Dedifferentiated amniotic fluid mesenchymal stem cell (primary cell): ENCODE measurements at regions not wholly inside any gene's neighbourhood (a gene's known extent, or its start where the extent isn't known, plus 50 kb on each side); places are given as distances from the start of the nearest gene placed in this dataset.
"Not testable (repeated sequence)": the region's sequence is repeated elsewhere in the genome, so short reads cannot be mapped to it uniquely, and the experiment has no call there.

Source experiments
- DNase-seq: peaks from one replicate; pipeline ENCODE4 v3.0.0-alpha.2; 2016; ENCODE audit errors: extremely low spot score

DNA sequence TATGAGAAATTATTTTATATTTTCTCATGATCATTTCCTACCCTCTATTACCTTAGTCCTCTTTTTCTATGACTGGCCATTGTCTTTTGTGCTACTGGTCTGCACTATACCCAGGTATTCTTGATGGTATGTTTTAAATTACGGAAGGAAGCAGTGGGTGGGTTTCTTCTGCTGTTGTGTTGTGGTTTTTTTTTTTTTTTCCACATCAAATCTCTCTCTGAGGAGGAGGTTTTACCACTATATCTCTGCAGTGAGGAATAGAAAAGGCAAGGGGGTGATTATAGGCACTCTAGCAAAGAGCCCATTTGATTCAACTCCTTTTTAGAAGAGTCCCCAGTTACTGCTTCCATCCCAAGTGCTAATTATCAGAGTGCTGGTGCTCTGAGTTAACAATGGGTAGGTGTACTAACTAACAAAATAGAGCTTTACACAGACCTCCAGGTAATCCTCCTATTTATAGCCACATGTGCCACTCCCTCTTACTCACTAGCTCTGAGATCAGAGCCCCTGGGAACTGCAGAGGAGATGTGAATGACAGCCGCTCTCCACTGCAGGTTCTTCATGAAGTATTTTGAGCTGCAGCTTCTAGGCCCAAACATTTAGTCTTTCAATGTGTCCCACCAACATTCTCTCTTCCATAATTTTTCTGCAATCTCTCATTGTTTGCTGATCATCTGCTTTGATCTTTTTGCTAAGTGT lies 301.6 kb upstream of the GULP1 start:
- DNase-seq: no peak

DNA sequence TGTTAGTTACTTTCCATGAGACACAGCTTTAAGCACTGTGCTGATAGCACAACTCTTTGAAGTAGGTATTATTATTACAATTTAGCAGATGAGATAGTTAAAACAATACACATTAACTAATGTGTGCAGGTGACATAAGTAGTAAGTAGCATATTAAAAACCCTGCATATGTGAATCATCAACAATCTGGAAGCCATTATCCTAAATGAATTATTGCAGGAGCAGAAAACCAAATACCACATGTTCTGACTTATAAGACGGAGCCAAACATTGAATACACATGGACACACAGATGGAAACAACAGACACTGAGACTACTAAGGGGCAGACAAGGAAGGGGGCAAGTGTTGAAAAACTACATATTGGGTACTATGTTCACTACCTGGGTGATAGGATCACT lies 300.3 kb upstream of the GULP1 start:
- no peak for DNase-seq

DNA sequence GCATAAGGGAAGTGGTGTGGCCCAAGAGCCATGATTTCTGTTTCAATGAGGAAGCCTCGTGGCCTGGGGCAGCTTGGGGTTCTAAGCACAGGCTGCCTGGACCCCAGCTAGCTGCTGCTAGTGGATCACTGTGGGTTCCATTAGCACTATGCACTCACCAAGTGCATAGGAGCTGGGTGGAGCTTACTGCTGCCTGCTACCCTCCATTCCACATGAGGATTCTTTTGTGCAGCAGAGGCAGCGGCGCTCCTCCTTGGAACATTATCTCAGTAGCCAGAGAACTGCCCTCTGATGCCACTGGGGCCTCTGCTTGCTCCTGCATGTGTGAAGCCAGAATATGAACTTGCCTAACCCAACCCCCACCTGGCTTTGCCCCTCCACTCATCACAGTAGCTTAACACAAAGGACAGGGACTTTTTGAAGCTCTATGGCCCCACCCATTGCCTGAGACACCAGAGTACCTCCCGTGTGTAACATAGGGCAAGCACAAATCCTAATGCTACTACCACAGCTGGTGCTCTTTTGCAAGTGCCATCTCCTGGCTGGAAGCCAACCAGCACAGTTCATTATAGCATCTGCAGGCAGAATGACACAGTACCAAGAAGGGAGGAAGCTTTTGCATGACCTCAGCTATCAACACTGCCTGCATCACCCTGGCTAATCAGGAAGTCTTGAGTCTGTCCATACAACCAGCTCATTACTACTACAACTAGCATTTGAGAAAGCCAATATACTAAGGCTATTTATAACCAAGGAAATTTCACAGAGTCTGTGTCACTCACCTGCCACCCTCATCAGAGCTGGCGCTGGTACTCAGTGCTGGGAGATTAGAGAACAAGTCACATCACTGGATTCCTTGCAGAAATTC lies 297.0 kb upstream of the GULP1 start:
- no peak for DNase-seq

DNA sequence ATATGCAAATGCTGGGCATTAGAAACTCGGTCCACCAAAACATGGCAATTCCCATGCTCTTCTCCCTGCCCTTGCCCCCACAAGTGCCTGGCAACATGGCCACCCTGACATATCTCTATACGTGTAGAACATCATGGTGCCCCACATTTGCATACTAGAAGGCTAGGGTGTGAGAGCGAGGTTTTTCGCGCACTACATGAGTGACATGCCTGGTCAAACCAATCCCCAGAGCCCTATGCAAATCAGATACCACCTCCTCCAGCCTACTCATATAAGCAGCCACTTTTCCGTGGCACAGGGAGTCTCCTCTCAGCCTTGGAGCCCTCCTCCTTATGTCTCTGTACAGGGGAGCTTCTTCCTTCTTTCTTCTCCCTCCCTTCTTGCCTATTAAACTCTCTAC lies 296.1 kb upstream of the GULP1 start:
- no peak for DNase-seq

DNA sequence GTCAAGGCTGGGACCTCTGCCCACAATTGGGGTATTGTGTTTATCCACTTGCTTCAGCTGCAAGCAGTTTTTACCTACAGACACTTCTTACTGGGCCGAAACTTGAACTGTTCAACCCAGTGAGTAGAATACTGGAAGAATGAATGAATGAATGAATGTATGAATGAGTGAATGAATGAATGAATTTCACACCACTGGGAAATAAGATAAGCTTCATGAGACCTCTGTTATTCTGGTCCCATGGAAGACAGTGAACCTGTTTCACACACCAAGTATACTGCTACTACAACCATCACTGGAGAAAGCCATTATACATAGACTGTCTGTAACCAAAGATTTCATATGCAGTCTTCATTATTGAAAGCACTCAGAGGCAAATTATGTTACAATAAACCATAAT lies 295.0 kb upstream of the GULP1 start:
- DNase-seq: no peak

DNA sequence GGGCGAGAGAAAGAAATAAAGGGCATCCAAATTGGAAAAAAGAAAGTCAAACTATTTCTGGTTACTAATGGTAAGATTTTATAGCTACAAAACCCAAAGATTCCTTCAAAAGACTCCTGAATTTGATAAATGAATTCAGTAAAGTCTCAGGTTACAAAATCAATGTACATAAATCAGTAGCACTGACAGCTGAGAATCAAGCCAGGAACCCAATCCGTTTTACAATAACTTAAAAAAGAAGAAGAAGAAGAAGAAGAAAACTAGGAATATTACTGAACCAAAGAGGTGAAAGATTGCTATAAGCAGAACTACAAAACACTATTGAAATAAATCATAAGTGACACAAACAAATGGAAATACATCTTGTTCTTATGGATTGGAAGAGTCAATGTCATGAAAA lies 291.5 kb upstream of the GULP1 start:
- no peak for DNase-seq

DNA sequence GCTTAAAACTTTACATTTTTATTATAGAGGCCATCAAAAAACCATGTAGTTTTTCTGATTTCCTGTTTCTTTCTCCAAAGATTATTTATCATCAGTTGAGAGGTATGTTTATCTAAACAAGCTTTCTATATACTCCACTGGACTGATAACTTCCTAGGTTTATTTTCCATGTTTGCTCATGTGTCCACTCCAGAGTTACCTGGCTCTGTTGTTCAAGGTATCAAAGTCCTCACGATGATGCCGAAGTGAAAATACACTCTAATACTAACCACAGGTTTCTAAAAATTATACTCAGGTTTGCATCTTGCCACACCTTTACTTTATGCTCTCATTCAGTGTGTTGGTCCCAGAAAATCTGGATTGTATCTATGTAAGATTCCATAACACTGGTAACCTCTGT lies 287.9 kb upstream of the GULP1 start:
- DNase-seq: no peak

DNA sequence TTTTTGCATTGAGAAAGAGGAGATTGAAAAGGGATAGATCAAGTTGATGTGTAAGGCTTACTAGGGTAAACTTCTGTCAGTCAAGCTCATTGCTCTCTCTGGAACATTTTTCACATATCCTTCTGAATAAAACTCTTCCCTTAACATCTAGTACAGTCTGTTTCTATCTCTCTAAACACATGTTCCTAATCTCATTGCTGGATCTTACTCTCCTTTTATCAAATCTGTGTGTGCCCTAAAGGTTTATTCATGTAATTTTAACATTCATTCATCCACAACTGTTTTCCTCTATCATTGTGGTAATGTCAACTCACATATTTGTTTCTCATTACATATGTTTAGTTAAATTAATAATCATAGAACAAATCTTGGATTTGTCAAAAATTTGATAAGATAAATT lies 277.9 kb upstream of the GULP1 start:
- DNase-seq: no peak

DNA sequence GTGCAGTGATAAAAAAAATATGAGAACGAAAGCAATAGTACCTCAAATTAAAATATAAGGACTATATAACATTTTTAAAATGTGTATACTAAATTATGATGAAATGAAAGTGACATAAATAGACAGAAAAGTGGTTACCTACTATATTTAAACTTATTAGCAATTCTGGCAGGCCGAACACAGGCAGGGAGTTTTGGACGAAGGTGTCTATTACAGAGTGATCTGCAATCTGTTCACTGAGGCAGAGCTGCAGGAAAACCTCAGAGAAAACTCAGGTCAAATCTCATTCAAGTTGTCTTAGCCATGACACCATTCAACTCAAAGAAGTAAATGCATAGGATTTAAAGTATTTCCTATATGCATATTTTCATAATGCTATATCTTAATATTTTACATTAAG lies 274.8 kb upstream of the GULP1 start:
- no peak for DNase-seq

DNA sequence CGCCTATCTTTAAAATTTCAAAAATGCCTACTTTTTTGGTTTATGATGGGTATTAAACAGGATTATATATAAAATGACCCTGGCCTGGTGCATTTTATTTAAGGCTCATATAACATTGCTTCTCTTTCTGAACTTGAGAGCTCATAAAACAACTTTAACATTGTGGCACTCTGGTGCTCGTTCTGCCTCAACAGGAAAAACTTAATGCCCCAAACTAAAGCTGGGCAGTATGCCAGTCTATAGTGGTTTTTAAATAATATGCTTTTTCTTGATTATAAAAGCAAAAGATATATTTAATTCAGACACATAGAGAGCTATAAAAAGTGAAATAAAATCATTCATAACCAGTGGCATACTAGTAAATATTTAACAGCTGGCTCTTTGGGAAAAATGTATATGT lies 269.3 kb upstream of the GULP1 start:
- no peak for DNase-seq

DNA sequence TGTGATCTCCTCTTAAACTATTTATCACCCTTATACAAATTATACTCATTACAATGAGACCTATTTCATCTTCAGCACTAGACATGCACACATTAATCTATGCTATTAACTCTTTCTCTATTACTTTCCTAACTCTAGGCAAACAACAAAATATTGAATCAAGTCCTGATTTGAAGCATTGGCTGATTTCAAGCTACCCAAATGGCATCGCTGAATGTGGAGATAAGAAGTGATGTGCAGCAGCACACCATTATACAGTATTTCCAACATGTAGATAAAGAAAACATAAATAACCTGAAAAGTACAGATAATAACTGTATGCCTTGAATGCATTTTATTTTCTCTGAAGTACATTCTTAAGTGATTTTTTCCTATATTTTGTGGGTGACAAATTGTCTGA lies 268.6 kb upstream of the GULP1 start:
- DNase-seq: no peak

DNA sequence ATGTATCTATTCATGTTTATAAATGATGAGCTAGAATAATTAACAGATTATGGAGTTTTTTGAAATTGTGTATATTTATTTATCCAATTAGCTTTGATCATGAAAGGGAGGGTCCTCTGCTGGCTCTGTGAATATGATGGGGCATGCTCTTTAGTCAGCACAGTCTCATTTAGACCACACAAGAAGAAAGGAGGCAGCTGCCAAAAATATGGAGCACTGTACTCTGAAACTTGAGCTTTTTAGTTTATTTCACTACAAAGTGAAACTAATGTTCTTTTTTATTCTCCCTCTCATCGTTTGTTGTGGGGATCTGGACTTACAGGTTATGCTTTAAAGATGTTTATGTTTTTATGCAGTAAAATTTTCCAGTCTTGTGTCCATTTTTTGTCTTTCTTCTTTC lies 266.9 kb upstream of the GULP1 start:
- DNase-seq: peak; percentile 39

DNA sequence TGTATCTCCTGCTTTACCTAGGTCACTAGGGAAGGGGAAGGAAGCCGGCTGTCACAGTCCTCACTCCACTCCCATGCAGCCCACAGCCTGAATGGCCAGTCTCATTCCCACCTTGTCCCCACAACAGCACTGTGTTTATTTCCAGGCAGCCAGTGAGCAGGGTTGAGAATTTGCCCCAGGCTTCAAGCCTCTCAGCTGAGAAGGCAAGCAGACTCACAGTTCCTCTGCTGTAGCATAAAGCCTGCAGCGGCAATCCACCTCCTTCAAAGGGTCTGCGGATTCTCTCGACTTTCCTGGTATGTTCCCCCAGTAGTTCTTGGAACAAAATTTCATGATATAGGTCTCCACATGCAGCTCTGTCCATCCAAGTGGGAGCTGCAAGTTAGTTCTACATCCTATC lies 262.9 kb upstream of the GULP1 start:
- no peak for DNase-seq

DNA sequence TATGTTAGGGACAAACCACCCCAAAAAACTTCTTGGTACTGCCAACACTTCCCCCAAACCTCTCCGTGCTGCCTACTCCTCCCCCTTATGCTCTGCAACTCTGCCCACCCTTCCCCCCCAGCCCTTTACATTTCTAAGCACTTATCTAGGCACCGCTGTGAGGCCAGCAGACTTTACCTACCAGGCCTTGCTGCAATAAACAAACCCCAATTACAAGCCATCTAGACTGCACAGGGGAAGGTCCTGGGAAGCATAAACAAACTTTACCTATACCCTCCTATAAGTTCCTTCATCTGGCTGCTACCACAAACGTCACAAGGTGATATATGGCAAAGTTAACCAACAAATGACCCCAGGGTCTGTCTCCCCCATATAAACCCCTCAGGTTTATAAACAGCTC lies 259.4 kb upstream of the GULP1 start:
- no peak for DNase-seq

DNA sequence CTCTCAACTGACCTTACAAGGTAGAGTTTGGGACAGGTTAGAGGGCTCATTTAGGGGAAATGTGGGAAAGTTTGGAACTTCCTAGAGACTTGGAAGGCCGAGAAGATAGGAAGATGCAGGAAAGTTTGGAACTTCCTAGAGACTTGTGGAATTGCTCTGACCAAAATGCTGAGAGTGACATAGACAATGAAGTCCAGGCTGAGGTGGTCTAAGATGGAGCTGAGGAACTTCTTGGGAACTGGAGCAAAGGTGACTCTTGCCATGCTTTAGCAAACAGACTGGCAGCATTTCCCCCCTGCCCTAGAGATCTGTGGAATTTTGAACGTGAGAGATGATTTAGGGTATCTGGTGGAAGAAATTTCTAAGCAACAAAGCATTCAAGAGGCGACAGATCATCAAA lies 258.9 kb upstream of the GULP1 start:
- no peak for DNase-seq

DNA sequence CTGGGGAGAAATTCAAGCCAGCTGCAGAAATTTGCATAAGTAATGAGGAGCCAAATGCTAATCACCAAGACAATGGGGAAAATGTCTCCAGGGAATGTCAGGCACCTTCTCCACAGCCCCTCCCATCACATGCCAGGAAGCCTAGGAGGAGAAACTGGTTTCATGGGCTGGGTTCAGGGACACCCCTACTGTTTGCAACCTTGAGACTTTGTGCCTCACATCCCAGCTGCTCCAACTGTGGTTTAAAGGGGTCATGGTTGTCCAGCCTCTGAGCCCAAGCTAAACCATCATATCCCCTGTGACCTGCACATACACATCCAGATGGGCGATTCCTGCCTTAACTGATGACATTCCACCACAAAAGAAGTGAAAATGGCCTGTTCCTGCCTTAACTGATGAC lies 258.4 kb upstream of the GULP1 start:
- not testable (repeated sequence) for DNase-seq

DNA sequence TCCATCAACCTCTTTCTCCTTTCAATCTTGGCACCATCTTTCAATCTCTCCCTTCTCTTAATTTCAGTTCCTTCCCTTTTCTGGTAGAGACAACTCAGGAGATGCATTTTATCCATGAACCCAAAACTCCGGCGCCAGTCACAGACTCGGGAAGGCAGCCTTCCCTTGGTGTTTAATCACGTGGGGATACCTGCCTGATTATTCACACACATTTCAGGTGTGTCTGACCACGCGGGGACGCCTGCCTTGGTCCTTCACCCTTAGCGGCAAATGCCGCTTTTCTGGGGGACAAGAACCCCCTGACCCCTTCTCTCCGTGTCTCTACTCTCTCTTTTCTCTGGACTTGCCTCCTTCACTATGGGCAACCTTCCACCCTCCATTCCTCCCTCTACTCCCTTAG lies 257.6 kb upstream of the GULP1 start:
- DNase-seq: not testable (repeated sequence)

DNA sequence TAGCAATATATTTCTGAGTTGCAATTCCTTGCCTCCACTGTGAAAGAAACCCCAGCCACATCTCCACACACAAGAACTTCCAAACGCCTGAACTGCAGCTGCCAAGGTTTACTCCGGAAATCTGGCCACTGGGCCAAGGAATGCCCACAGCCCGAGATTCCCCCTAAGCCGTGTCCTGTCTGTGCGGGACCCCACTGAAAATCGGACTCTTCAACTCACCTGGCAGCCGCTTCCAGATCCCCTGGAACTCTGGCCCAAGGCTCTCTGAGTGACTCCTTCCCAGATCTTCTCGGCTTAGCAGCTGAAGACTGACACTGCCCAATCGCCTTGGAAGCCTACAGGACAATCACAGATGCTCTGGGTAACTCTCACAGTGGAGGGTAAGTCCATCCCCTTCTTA lies 256.3 kb upstream of the GULP1 start:
- DNase-seq: not testable (repeated sequence)

DNA sequence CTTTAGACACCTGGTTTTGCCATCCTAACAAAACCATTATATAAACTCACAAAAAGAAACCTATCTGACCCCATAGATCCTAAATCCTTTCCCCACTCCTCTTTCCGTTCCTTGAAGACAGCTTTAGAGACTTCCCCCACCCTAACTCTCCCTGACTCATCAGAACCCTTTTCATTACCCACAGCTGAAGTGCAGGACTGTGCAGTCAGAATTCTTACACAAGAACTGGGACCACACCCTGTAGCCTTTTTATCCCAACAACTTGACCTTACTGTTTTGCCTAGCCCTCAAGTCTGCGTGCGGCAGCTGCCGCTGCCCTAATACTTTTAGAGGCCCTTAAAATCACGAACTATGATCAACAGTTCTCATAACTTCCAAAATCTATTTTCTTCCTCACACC lies 254.9 kb upstream of the GULP1 start:
- DNase-seq: peak; percentile 18

DNA sequence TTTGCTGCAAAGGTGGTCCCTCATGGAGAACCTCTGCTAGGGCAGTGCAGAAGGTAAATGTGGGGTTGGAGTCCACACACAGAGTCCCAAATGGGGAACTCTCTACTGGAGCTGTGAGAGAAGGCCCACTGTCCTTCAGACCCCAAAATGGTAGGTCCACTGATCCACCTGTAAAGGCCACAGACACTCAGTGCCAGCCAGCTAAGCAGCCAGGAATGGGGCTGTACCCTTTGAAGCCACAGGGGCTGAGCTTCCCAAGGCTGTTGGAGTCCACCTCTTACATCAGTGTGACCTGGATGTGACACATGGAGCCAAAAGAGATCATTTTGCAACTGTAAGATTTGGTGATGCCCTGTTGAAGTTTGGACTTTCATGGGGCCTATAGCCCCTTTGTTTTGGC lies 252.4 kb upstream of the GULP1 start:
- no peak for DNase-seq

DNA sequence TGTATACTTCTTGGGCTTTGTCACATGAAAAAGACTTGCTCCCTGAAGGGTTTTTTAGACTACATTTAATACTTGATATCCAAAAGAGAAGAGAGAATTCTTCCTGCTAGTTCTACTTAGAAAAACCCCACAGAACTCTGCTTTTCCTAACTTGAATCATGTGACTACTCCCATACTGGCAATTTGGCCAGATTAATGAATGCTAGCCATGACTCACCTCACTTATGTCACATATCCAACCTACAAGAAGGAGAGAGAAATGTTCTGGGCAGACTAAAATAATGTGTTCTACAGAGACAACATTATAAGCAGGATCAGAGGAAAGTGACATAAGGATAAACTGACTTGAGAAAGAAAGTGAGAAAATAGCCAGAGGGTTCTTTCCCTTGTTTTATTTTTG lies 249.3 kb upstream of the GULP1 start:
- DNase-seq: peak; percentile 54

DNA sequence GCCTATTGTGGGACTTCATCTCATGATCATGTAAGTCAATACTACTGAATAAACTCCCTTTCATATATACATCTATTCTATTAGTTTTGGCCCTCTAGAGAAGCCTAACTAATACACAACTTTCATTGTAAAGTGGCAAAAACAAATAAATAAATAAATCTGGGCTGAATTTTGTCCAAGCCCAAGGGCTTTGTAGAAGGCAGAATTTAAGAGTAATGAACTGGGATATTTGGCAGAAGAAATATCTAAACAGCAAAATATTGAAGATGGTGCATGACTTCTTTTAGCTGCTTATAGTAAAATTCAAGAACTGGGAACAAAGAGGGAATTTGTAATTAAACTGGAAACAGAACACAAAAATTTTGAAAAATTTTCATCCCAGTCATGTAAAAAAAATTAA lies 246.7 kb upstream of the GULP1 start:
- no peak for DNase-seq

DNA sequence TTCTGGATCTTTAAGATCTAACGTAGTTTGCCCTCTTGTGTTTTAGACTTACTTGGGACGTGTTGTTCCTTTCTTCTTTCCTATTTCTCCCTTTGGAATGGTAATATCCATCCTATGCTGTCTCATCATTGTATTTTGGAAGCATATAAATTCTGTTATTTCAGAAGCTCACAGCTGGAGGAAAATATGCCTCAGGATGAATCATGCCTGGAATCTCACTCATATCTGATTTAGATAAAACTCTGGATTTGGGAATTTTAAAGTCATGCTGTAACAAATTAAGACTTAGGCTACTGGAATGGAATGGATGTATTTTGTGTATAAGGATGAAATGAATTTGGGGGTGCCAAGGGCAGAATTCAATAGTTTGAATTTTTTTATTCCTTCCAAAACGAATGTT lies 245.2 kb upstream of the GULP1 start:
- peak; percentile 49 for DNase-seq

DNA sequence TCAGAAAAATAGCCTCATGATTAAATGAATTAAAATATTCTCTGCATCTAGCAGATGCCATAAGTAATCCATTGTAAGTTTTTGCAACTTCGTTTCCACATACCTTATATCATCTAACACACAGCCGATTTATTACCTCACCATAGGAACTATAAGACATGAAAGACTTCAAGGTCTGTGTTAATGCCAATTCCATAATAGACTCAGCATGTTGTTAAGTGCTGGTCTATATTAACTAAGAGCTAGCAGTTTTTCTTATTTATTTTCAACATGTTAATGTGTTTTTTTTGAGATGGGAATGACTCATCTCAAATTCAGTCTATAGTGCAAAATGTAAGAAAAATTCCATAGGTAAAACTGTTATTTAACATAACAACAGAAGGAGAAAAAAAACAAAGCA lies 243.9 kb upstream of the GULP1 start:
- DNase-seq: no peak
